K562 (cell line): ENCODE measurements at regions not wholly inside any gene's neighbourhood (a gene's known extent, or its start where the extent isn't known, plus 50 kb on each side); places are given as distances from the start of the nearest gene placed in this dataset.
A peak's percentile ranks its signal among the peaks of the same experiment; 100 is the strongest.

Source experiments
- ARID1B ChIP-seq: fragments of 450-650 bp; IDR thresholded peaks from 2 replicates; pipeline ENCODE4 v1.6.1; 2016; ENCODE audit warnings: antibody characterized with exemption, mild to moderate bottlenecking, inconsistent platforms
- ATF3 ChIP-seq, 2 experiments: fragments of 450-650 bp in 1 of 2; sonication (generic) in 1 of 2; formaldehyde crosslinking in 1 of 2; IDR thresholded peaks in 1 of 2; conservative IDR thresholded peaks in 1 of 2; 2 replicates each; pipeline versions ENCODE4 v1.6.1 to v1.8.1; 2016 to 2023; ENCODE audit warnings: mild to moderate bottlenecking in 2 of 2, moderate library complexity in 2 of 2, inconsistent platforms in 1 of 2, missing genetic modification reagents in 1 of 2
- CTBP1 ChIP-seq: fragments of 450-650 bp; IDR thresholded peaks from 2 replicates; pipeline ENCODE4 v1.6.1; 2016; ENCODE audit warnings: borderline replicate concordance
- DNMT1 ChIP-seq: fragments of 450-650 bp; IDR thresholded peaks from 2 replicates; pipeline ENCODE4 v1.6.1; 2016; ENCODE audit warnings: antibody characterized with exemption, mild to moderate bottlenecking
- EHMT2 ChIP-seq: fragments of 450-650 bp; IDR thresholded peaks from 2 replicates; pipeline ENCODE4 v1.6.1; 2018; ENCODE audit warnings: antibody characterized with exemption
- ESRRB ChIP-seq: fragments of 250-450 bp; sonication (Bioruptor Pico); IDR thresholded peaks from 2 replicates; pipeline ENCODE4 v1.5.0; 2020; ENCODE audit warnings: mild to moderate bottlenecking, moderate library complexity, borderline replicate concordance
- ETV6 ChIP-seq, 3 experiments: fragments of 150-350 bp in 1 of 3; sonication (generic) in 1 of 3; formaldehyde crosslinking in 1 of 3; IDR thresholded peaks; 2 replicates each; pipeline versions ENCODE4 v1.6.1 to v1.8.0; 2014 to 2022; ENCODE audit warnings: borderline replicate concordance in 2 of 3, low read depth in 2 of 3, antibody characterized with exemption in 1 of 3, low read length in 1 of 3, mild to moderate bottlenecking in 1 of 3, missing genetic modification reagents in 1 of 3
- FOXA1 ChIP-seq: fragments of 450-650 bp; IDR thresholded peaks from 2 replicates; pipeline ENCODE4 v1.6.1; 2016; ENCODE audit warnings: mild to moderate bottlenecking, borderline replicate concordance
- FOXK1 ChIP-seq: sonication (generic); formaldehyde crosslinking; IDR thresholded peaks from 2 replicates; pipeline ENCODE4 v1.8.0; 2022; ENCODE audit warnings: missing genetic modification reagents, mild to moderate bottlenecking, borderline replicate concordance
- GABPB2 ChIP-seq: fragments of 250-450 bp; sonication (Bioruptor Pico); conservative IDR thresholded peaks from 2 replicates; pipeline ENCODE4 v1.5.1; 2021; ENCODE audit warnings: mild to moderate bottlenecking
- GATA2 ChIP-seq: sonication (generic); formaldehyde crosslinking; IDR thresholded peaks from 2 replicates; pipeline ENCODE4 v1.4.0; 2020; ENCODE audit warnings: mild to moderate bottlenecking, missing genetic modification reagents
- GATAD2B ChIP-seq: fragments of 450-650 bp; IDR thresholded peaks from 2 replicates; pipeline ENCODE4 v1.6.1; 2017; ENCODE audit warnings: mild to moderate bottlenecking, borderline replicate concordance
- HES1 ChIP-seq: fragments of 450-650 bp; IDR thresholded peaks from 2 replicates; pipeline ENCODE4 v1.6.1; 2016; ENCODE audit warnings: low read depth, mild to moderate bottlenecking, moderate library complexity
- HOXB6 ChIP-seq: fragments of 250-450 bp; sonication (Bioruptor Pico); IDR thresholded peaks from 2 replicates; pipeline ENCODE4 v1.5.1; 2022; ENCODE audit warnings: mild to moderate bottlenecking, borderline replicate concordance
- IFI16 ChIP-seq: fragments of 250-450 bp; sonication (Bioruptor Pico); IDR thresholded peaks from 2 replicates; pipeline ENCODE4 v2.1.2; 2022; ENCODE audit warnings: mild to moderate bottlenecking, inconsistent platforms
- KAT8 ChIP-seq: fragments of 450-650 bp; IDR thresholded peaks from 2 replicates; pipeline ENCODE4 v1.6.1; 2016; ENCODE audit warnings: low read depth, mild to moderate bottlenecking
- MTA3 ChIP-seq: fragments of 450-650 bp; formaldehyde crosslinking; IDR thresholded peaks from 2 replicates; pipeline ENCODE4 v1.6.1; 2017; ENCODE audit warnings: mild to moderate bottlenecking, borderline replicate concordance
- PHF20 ChIP-seq: fragments of 450-650 bp; IDR thresholded peaks from 2 replicates; pipeline ENCODE4 v1.6.1; 2018; ENCODE audit not compliant: partially characterized antibody
- SMARCE1 ChIP-seq: fragments of 450-650 bp; IDR thresholded peaks from 2 replicates; pipeline ENCODE4 v1.7.1; 2016; ENCODE audit warnings: mild to moderate bottlenecking
- SPI1 ChIP-seq: IDR thresholded peaks from 2 replicates; pipeline ENCODE4 v1.6.1; 2011; ENCODE audit warnings: low read depth, low read length, control low read depth, borderline replicate concordance
- TAL1 ChIP-seq: fragments of 450-650 bp; IDR thresholded peaks from 2 replicates; pipeline ENCODE4 v1.6.1; 2016; ENCODE audit warnings: mild to moderate bottlenecking
- ZBTB1 ChIP-seq: sonication (generic); formaldehyde crosslinking; IDR thresholded peaks from 2 replicates; pipeline ENCODE4 v1.8.1; 2023; ENCODE audit warnings: missing genetic modification reagents, low read depth, mild to moderate bottlenecking, borderline replicate concordance
- ZC3H4 ChIP-seq: sonication (generic); formaldehyde crosslinking; IDR thresholded peaks from 2 replicates; pipeline ENCODE4 v1.9.0; 2021; ENCODE audit warnings: missing genetic modification reagents, borderline replicate concordance
- ZNF445 ChIP-seq: fragments of 250-450 bp; sonication (Bioruptor Pico); IDR thresholded peaks from 2 replicates; pipeline ENCODE4 v1.4.0; 2020; ENCODE audit warnings: low read depth, mild to moderate bottlenecking, moderate library complexity
- ZNF695 ChIP-seq: fragments of 450-650 bp; formaldehyde crosslinking; IDR thresholded peaks from 2 replicates; pipeline ENCODE4 v1.4.0; 2020; ENCODE audit warnings: mild to moderate bottlenecking, moderate library complexity
- ZNF75A ChIP-seq: fragments of 450-650 bp; formaldehyde crosslinking; IDR thresholded peaks from 2 replicates; pipeline ENCODE4 v1.4.0; 2020; ENCODE audit warnings: mild to moderate bottlenecking
- TF ChIP-seq, protein P1 (sequence below): sonication (generic); formaldehyde crosslinking; IDR thresholded peaks from 2 replicates; pipeline ENCODE4 v1.9.0; 2022; ENCODE audit warnings: mild to moderate bottlenecking, missing genetic modification reagents
- TF ChIP-seq, protein P2 (sequence below): IDR thresholded peaks from 2 replicates; pipeline ENCODE4 v1.6.1; 2012; ENCODE audit warnings: low read depth, low read length, improper control_type of control experiment, borderline replicate concordance

- TF ChIP-seq, protein P1, sequence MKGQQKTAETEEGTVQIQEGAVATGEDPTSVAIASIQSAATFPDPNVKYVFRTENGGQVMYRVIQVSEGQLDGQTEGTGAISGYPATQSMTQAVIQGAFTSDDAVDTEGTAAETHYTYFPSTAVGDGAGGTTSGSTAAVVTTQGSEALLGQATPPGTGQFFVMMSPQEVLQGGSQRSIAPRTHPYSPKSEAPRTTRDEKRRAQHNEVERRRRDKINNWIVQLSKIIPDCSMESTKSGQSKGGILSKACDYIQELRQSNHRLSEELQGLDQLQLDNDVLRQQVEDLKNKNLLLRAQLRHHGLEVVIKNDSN (CRISPR knock-in tag) = no peak
- TF ChIP-seq GATA2 (CRISPR knock-in tag) (peak; percentile 82), FOXA1 (no peak), ARID1B (peak; percentile 81), CTBP1 (peak; percentile 95), ZNF695 (CRISPR knock-in tag) (no peak), ZNF75A (CRISPR knock-in tag) (no peak), IFI16 (CRISPR knock-in tag) (no peak), TAL1 (no peak), HOXB6 (CRISPR knock-in tag) (no peak), ATF3 (IDR thresholded peaks at IDR 0.05) (peak; percentile 67), ATF3 (CRISPR knock-in tag; conservative IDR thresholded peaks at IDR 0.05) (no peak), DNMT1 (no peak), HES1 (no peak), ZBTB1 (CRISPR knock-in tag) (no peak), GABPB2 (CRISPR knock-in tag) (no peak), ESRRB (CRISPR knock-in tag) (no peak), SMARCE1 (peak; percentile 69; the same call in 1 of the 2 replicates), FOXK1 (CRISPR knock-in tag) (no peak), EHMT2 (peak; percentile 73), KAT8 (no peak), GATAD2B (no peak), ZC3H4 (no peak), ETV6 (IDR thresholded peaks at IDR 0.05; ENCODE audit: borderline replicate concordance in 1 of 2, low read depth in 2 of 2, low read length in 1 of 2) (no peak), ETV6 (CRISPR knock-in tag; IDR thresholded peaks at IDR 0.05; ENCODE audit: borderline replicate concordance) (no peak), MTA3 (0 out of 2 replicates have a peak, but pooled peaks have one; percentile 45), SPI1 (no peak), PHF20 (no peak), ZNF445 (CRISPR knock-in tag) (no peak)
- TF ChIP-seq, protein P2, sequence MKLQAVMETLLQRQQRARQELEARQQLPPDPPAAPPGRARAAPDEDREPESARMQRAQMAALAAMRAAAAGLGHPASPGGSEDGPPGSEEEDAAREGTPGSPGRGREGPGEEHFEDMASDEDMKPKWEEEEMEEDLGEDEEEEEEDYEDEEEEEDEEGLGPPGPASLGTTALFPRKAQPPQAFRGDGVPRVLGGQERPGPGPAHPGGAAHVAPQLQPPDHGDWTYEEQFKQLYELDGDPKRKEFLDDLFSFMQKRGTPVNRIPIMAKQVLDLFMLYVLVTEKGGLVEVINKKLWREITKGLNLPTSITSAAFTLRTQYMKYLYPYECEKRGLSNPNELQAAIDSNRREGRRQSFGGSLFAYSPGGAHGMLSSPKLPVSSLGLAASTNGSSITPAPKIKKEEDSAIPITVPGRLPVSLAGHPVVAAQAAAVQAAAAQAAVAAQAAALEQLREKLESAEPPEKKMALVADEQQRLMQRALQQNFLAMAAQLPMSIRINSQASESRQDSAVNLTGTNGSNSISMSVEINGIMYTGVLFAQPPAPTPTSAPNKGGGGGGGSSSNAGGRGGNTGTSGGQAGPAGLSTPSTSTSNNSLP = peak; percentile 40; the same call in 1 of the 2 replicates
Measured at GRCh38 chr12:33752854-33753253, 269.4 kb upstream of the ALG10 start (continued).
